ENCODE measurements at regions not wholly inside any gene's neighbourhood (a gene's known extent, or its start where the extent isn't known, plus 50 kb on each side); places are given as distances from the start of the nearest gene placed in this dataset.

- DNase-seq (ENCODE audit: extremely low read depth, insufficient read length): no peak
- H3K27me3 ChIP-seq (replicated peaks; ENCODE audit: control insufficient read depth, insufficient read depth, low read length): no peaks in the 10 kb centered on the region
- TF ChIP-seq CTCF (IDR thresholded peaks at IDR 0.05; ENCODE audit: insufficient read depth, low read length, poor library complexity, severe bottlenecking): no peak
- no peak overlapping the region for H3K4me3 ChIP-seq (replicated peaks; ENCODE audit: low read depth, low read length)
- H3K36me3 ChIP-seq (ENCODE audit: control insufficient read depth, insufficient read depth, low read length): no peaks in the 10 kb centered on the region
Observed at GRCh38 chr10:35707642-35708425, 65.7 kb upstream of the FZD8 start.

GRCh38 chr10:35706959-35707358 lies 64.9 kb upstream of the FZD8 start:
- no peak overlapping the region for H3K4me3 ChIP-seq (replicated peaks; ENCODE audit: low read depth, low read length)
- H3K27me3 ChIP-seq (replicated peaks; ENCODE audit: control insufficient read depth, insufficient read depth, low read length): no peaks in the 10 kb centered on the region
- H3K36me3 ChIP-seq (ENCODE audit: control insufficient read depth, insufficient read depth, low read length): no peaks in the 10 kb centered on the region
- no peak for DNase-seq (ENCODE audit: extremely low read depth, insufficient read length)
- TF ChIP-seq CTCF (IDR thresholded peaks at IDR 0.05; ENCODE audit: insufficient read depth, low read length, poor library complexity, severe bottlenecking): no peak

GRCh38 chr10:35705671-35706070 lies 63.6 kb upstream of the FZD8 start:
- Histone ChIP-seq H3K4me3 (replicated peaks; ENCODE audit: low read depth, low read length) (no peak overlapping the region), H3K27me3 (replicated peaks; ENCODE audit: control insufficient read depth, insufficient read depth, low read length) (no peaks in the 10 kb centered on the region), H3K36me3 (ENCODE audit: control insufficient read depth, insufficient read depth, low read length) (no peaks in the 10 kb centered on the region)
- no peak for TF ChIP-seq CTCF (IDR thresholded peaks at IDR 0.05; ENCODE audit: insufficient read depth, low read length, poor library complexity, severe bottlenecking)
- DNase-seq (ENCODE audit: extremely low read depth, insufficient read length): no peak

- Histone ChIP-seq H3K27me3 (replicated peaks; ENCODE audit: control insufficient read depth, insufficient read depth, low read length) (no peaks in the 10 kb centered on the region), H3K36me3 (ENCODE audit: control insufficient read depth, insufficient read depth, low read length) (no peaks in the 10 kb centered on the region), H3K4me3 (replicated peaks; ENCODE audit: low read depth, low read length) (no peak overlapping the region)
- no peak for TF ChIP-seq CTCF (IDR thresholded peaks at IDR 0.05; ENCODE audit: insufficient read depth, low read length, poor library complexity, severe bottlenecking)
- no peak for DNase-seq (ENCODE audit: extremely low read depth, insufficient read length)
Observed at GRCh38 chr10:35705051-35705450, 63.0 kb upstream of the FZD8 start.

GRCh38 chr10:35704401-35704800 lies 62.3 kb upstream of the FZD8 start:
- Histone ChIP-seq H3K27me3 (replicated peaks; ENCODE audit: control insufficient read depth, insufficient read depth, low read length) (no peaks in the 10 kb centered on the region), H3K4me3 (replicated peaks; ENCODE audit: low read depth, low read length) (no peak overlapping the region), H3K36me3 (ENCODE audit: control insufficient read depth, insufficient read depth, low read length) (no peaks in the 10 kb centered on the region)
- TF ChIP-seq CTCF (IDR thresholded peaks at IDR 0.05; ENCODE audit: insufficient read depth, low read length, poor library complexity, severe bottlenecking): no peak
- no peak for DNase-seq (ENCODE audit: extremely low read depth, insufficient read length)

GRCh38 chr10:35700487-35700882 lies 58.4 kb upstream of the FZD8 start:
- Histone ChIP-seq H3K36me3 (ENCODE audit: control insufficient read depth, insufficient read depth, low read length) (no peaks in the 10 kb centered on the region), H3K27me3 (replicated peaks; ENCODE audit: control insufficient read depth, insufficient read depth, low read length) (no peaks in the 10 kb centered on the region), H3K4me3 (replicated peaks; ENCODE audit: low read depth, low read length) (no peak overlapping the region)
- TF ChIP-seq CTCF (IDR thresholded peaks at IDR 0.05; ENCODE audit: insufficient read depth, low read length, poor library complexity, severe bottlenecking): no peak
- no peak for DNase-seq (ENCODE audit: extremely low read depth, insufficient read length)
